GM12873 (cell line): ENCODE measurements at regions not wholly inside any gene's neighbourhood (a gene's known extent, or its start where the extent isn't known, plus 50 kb on each side); places are given as distances from the start of the nearest gene placed in this dataset.
A peak's percentile ranks its signal among the peaks of the same experiment; 100 is the strongest.

ENCODE experiments used
- TF ChIP-seq, protein P1 (sequence below): IDR thresholded peaks from 2 replicates; pipeline ENCODE4 v1.5.1; 2012; ENCODE audit warnings: low read depth, mild to moderate bottlenecking, moderate library complexity, low read length, control low read depth; ENCODE audit not compliant: insufficient read depth; ENCODE audit errors: missing control alignments

GRCh38 chr6:40922281-40922680 lies 116.7 kb downstream of the UNC5CL start:
- TF ChIP-seq, protein P1, sequence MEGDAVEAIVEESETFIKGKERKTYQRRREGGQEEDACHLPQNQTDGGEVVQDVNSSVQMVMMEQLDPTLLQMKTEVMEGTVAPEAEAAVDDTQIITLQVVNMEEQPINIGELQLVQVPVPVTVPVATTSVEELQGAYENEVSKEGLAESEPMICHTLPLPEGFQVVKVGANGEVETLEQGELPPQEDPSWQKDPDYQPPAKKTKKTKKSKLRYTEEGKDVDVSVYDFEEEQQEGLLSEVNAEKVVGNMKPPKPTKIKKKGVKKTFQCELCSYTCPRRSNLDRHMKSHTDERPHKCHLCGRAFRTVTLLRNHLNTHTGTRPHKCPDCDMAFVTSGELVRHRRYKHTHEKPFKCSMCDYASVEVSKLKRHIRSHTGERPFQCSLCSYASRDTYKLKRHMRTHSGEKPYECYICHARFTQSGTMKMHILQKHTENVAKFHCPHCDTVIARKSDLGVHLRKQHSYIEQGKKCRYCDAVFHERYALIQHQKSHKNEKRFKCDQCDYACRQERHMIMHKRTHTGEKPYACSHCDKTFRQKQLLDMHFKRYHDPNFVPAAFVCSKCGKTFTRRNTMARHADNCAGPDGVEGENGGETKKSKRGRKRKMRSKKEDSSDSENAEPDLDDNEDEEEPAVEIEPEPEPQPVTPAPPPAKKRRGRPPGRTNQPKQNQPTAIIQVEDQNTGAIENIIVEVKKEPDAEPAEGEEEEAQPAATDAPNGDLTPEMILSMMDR, result no peak

GRCh38 chr6:40918040-40918651 lies 120.9 kb downstream of the UNC5CL start:
- TF ChIP-seq, protein P1, result no peak

- TF ChIP-seq, protein P1, result no peak
Measured at GRCh38 chr6:40917603-40918002, 121.4 kb downstream of the UNC5CL start.

- TF ChIP-seq, protein P1, result no peak
Measured at GRCh38 chr6:40916845-40917244, 122.2 kb downstream of the UNC5CL start.

DNA sequence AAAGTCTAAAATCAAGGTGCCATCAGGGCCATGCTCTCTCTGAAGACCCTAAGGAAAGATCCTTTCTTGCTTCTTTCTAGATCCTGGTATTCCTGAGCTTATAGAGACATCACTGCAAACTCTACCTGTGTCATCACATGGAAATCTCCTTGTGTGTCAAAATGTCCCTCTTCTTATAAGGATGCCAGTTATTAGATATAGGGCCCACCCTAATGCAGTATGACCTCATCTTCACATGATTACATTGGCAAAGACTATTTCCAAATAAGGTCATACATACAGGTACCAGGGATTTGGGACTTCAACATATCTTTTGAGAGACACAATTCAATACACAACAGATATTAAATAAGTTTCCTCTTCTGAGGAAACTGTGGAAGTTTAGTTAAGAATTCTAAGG lies 123.9 kb downstream of the UNC5CL start:
- TF ChIP-seq, protein P1, result no peak

- TF ChIP-seq, protein P1, result no peak
Measured at GRCh38 chr6:40914005-40914404, 125.0 kb downstream of the UNC5CL start.

DNA sequence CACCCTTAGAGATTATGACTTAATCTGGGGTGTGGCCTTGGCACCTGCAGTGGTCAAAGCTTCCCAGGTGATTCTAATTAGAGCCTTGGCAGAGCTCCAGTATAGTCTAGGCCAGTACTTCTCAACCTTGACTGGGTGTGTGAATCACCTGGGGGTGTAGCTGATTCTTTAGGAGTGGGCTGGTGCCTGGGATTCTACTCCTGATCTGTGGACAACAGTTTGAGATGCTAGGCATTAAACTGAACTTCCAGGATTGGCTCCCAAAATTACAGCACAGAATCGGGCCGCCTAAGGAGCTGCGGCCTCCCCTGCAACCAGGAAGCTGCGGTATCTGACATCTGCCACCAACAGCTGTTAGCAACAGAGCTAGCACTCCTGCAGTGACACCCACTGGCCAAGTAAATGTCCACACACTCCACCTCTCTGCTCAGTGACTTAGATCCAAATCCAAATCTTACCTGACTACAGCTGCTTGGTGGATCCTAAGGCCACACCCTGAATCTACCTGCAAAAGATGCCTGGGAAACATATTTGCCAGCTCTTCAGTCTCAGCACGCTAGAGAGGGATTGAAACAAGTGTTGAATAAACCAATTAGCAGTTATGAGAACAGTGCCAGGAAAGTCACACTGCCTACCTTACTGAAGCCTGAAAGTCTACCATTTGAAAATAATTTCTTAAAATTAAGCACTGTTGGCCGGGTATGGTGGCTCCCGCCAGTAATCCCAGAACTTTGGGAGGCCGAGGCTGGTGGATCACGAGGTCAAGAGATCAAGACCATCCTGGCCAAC lies 126.7 kb downstream of the UNC5CL start:
- TF ChIP-seq, protein P1, result peak; percentile 83
